Duodenal mucosa (tissue), 2 donors: ENCODE measurements at regions not wholly inside any gene's neighbourhood (a gene's known extent, or its start where the extent isn't known, plus 50 kb on each side); places are given as distances from the start of the nearest gene placed in this dataset.

Experiments used
- H3K27ac ChIP-seq: one replicate; pipeline ENCODE4 v1.7.0; 2013; ENCODE audit warnings: low read depth, low read length
- H3K27me3 ChIP-seq, 2 donors: one replicate each; pipeline ENCODE4 v1.7.0; 2013; ENCODE audit warnings: low read length in 2 of 2, control low read depth in 1 of 2; ENCODE audit not compliant: insufficient read depth in 2 of 2, control insufficient read depth in 1 of 2
- H3K36me3 ChIP-seq, 2 donors: one replicate each; pipeline ENCODE4 v1.7.0; 2013; ENCODE audit warnings: low read length in 2 of 2, control low read depth in 1 of 2; ENCODE audit not compliant: insufficient read depth in 2 of 2, control insufficient read depth in 1 of 2
- H3K4me1 ChIP-seq, 2 donors: one replicate each; pipeline ENCODE4 v1.7.0; 2013; ENCODE audit warnings: low read length in 2 of 2, control low read depth in 1 of 2; ENCODE audit not compliant: insufficient read depth in 2 of 2, control insufficient read depth in 1 of 2
- H3K4me3 ChIP-seq, 2 donors: one replicate each; pipeline ENCODE4 v1.7.0; 2013; ENCODE audit warnings: low read length in 2 of 2, low read depth in 1 of 2
- H3K9ac ChIP-seq, 2 donors: one replicate each; pipeline ENCODE4 v1.7.0; 2013; ENCODE audit warnings: low read length in 2 of 2, low read depth in 1 of 2
- H3K9me3 ChIP-seq, 2 donors: one replicate each; pipeline ENCODE4 v1.7.0; 2013; ENCODE audit warnings: low read length in 2 of 2, control low read depth in 1 of 2; ENCODE audit not compliant: control insufficient read depth in 1 of 2

DNA sequence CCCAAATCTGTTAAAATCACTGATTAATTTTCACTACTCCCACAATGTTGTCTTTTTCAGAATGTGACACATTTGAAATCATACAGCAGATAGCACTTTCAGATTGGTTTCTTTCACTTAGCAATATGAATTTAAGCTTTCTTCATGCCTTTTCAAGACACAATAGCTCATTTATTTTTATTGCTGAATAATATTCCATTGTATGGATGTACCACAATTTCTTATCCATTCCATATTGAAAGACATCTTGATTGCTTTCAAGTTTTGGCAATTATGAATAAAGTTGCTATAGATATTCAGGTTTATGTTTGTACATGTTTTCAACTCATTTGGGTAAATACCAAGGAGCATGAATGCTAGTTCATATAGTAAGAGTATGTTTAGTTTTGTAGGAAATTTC lies 2635.6 kb upstream of the PCDH20 start:
- no peak overlapping the region for H3K4me3 ChIP-seq
- H3K4me1 ChIP-seq, result no peaks in the 10 kb centered on the region
- no peaks in the 10 kb centered on the region for H3K36me3 ChIP-seq
- no peak overlapping the region for H3K9ac ChIP-seq
- peaks cover 7 to 12% of the 10 kb centered on the region in 2 donors for H3K9me3 ChIP-seq
- H3K27me3 ChIP-seq, result no peaks in the 10 kb centered on the region
- no peak overlapping the region for H3K27ac ChIP-seq

DNA sequence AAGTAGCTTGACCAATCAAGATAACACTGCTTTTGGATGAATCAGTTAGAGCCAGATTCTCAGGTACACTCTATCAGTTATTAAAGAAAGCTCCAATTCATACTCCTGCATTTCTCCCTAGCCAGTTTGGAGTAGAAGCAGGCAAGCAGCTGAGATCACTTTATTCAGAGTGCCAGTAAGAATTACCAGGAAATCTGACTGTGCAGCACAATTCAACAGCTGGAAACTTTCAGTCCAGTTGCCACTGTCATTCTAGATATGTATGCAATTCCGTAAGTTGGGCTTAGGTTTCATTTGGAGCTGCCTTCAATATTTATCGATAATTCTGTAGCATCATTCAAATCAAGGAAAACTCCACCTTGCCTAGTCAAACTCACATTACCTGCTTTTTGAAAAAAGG lies 2625.6 kb upstream of the PCDH20 start:
- Histone ChIP-seq H3K4me3 (no peak overlapping the region), H3K4me1 (no peaks in the 10 kb centered on the region), H3K36me3 (no peaks in the 10 kb centered on the region), H3K9ac (no peak overlapping the region), H3K9me3 (peaks cover 3 to 5% of the 10 kb centered on the region in 2 donors), H3K27ac (no peak overlapping the region), H3K27me3 (no peaks in the 10 kb centered on the region)

DNA sequence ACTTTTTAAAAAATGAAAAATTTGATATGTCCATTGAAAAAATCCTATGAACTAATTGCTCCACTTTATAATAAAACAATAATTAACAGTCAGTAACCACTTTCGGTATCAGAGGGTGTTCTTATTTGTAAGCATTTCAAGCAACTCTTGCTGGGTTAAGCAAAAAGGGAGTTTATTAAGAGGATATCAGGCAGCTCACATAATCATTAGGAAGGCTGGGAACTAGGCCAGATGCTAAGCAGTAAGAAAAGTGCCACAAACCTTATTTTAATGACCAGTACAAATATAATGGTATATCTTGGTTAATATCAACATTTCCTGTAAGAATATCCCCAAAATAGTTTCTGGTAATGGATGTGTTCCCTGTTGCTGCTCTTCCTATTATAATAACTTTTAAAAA lies 2618.3 kb upstream of the PCDH20 start:
- Histone ChIP-seq H3K27ac (no peak overlapping the region), H3K9me3 (peaks cover 0 to 9% of the 10 kb centered on the region in 2 donors), H3K4me1 (no peaks in the 10 kb centered on the region), H3K27me3 (no peaks in the 10 kb centered on the region), H3K36me3 (no peaks in the 10 kb centered on the region), H3K9ac (no peak overlapping the region), H3K4me3 (no peak overlapping the region)

DNA sequence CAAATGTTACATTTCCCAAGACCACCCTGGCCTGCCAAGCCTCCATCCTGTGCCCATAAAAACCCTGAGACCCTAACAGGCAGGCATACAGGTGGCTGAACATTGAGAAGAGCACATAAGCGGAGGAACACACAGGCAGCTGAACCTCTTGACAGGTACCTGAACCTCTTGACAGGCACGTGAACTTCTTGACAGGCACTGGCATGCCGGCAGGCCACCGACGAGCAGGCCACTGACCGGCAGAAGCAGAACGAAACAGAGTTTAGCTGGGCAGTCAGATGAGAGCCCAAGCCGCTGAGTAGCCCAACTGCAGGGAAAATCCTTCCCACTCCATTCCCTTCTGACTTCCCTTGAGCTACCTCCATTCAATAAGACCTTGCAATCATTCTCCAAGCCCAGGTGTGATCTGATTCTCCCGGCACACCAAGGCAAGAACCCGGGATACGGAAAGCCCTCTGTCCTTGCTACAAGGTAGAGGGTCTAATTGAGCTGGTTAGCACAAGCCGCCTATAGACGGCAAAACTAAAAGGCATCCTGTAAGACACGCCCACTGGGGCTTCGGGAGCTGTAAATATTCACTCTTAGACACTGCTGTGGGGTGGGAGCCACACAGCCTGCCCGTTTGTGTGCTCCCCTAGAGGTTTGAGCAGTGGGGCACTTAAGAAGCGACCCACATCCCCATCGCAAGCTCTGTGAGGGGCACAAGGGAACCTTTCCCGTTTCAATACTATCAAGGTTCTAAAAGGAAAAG lies 2613.9 kb upstream of the PCDH20 start:
- H3K27me3 ChIP-seq, result no peaks in the 10 kb centered on the region
- no peak overlapping the region for H3K27ac ChIP-seq
- H3K9ac ChIP-seq, result no peak overlapping the region
- no peaks in the 10 kb centered on the region for H3K36me3 ChIP-seq
- H3K4me3 ChIP-seq, result no peak overlapping the region
- no peaks in the 10 kb centered on the region for H3K4me1 ChIP-seq
- peaks cover 9 to 17% of the 10 kb centered on the region in 2 donors for H3K9me3 ChIP-seq

GRCh38 chr13:64028551-64028950 lies 2612.9 kb upstream of the PCDH20 start:
- H3K9me3 ChIP-seq, result peaks cover 7 to 22% of the 10 kb centered on the region in 2 donors
- H3K9ac ChIP-seq, result no peak overlapping the region
- H3K36me3 ChIP-seq, result no peaks in the 10 kb centered on the region
- no peaks in the 10 kb centered on the region for H3K4me1 ChIP-seq
- H3K27ac ChIP-seq, result no peak overlapping the region
- H3K4me3 ChIP-seq, result no peak overlapping the region
- H3K27me3 ChIP-seq, result no peaks in the 10 kb centered on the region

GRCh38 chr13:64020126-64020525 lies 2604.5 kb upstream of the PCDH20 start:
- no peak overlapping the region for H3K9ac ChIP-seq
- no peaks in the 10 kb centered on the region for H3K36me3 ChIP-seq
- H3K4me3 ChIP-seq, result no peak overlapping the region
- no peak overlapping the region for H3K27ac ChIP-seq
- H3K4me1 ChIP-seq, result no peaks in the 10 kb centered on the region
- H3K9me3 ChIP-seq, result peaks cover 3 to 14% of the 10 kb centered on the region in 2 donors
- H3K27me3 ChIP-seq, result no peaks in the 10 kb centered on the region

GRCh38 chr13:64007339-64007738 lies 2591.7 kb upstream of the PCDH20 start:
- no peak overlapping the region for H3K27ac ChIP-seq
- H3K36me3 ChIP-seq, result no peaks in the 10 kb centered on the region
- no peak overlapping the region for H3K9ac ChIP-seq
- H3K9me3 ChIP-seq, result peaks cover 5 to 7% of the 10 kb centered on the region in 2 donors
- no peaks in the 10 kb centered on the region for H3K27me3 ChIP-seq
- no peaks in the 10 kb centered on the region for H3K4me1 ChIP-seq
- H3K4me3 ChIP-seq, result no peak overlapping the region

- H3K27ac ChIP-seq, result no peak overlapping the region
- no peaks in the 10 kb centered on the region for H3K27me3 ChIP-seq
- H3K9ac ChIP-seq, result no peak overlapping the region
- H3K9me3 ChIP-seq, result peaks cover 5 to 11% of the 10 kb centered on the region in 2 donors
- H3K4me3 ChIP-seq, result no peak overlapping the region
- no peaks in the 10 kb centered on the region for H3K36me3 ChIP-seq
- no peaks in the 10 kb centered on the region for H3K4me1 ChIP-seq
Observed at GRCh38 chr13:64000321-64000720, 2584.7 kb upstream of the PCDH20 start.

GRCh38 chr13:63999614-64000305 lies 2584.1 kb upstream of the PCDH20 start:
- Histone ChIP-seq H3K4me1 (no peaks in the 10 kb centered on the region), H3K9ac (no peak overlapping the region), H3K4me3 (no peak overlapping the region), H3K9me3 (peaks cover 5 to 11% of the 10 kb centered on the region in 2 donors), H3K27ac (no peak overlapping the region), H3K36me3 (no peaks in the 10 kb centered on the region), H3K27me3 (no peaks in the 10 kb centered on the region)

- Histone ChIP-seq H3K27ac (no peak overlapping the region), H3K4me1 (no peaks in the 10 kb centered on the region), H3K27me3 (no peaks in the 10 kb centered on the region), H3K9me3 (peaks cover 7 to 8% of the 10 kb centered on the region in 2 donors), H3K9ac (no peak overlapping the region), H3K36me3 (no peaks in the 10 kb centered on the region), H3K4me3 (no peak overlapping the region)
Observed at GRCh38 chr13:63983366-63983765, 2567.7 kb upstream of the PCDH20 start.
